ENCODE measurements at regions not wholly inside any gene's neighbourhood (a gene's known extent, or its start where the extent isn't known, plus 50 kb on each side); places are given as distances from the start of the nearest gene placed in this dataset.

DNA sequence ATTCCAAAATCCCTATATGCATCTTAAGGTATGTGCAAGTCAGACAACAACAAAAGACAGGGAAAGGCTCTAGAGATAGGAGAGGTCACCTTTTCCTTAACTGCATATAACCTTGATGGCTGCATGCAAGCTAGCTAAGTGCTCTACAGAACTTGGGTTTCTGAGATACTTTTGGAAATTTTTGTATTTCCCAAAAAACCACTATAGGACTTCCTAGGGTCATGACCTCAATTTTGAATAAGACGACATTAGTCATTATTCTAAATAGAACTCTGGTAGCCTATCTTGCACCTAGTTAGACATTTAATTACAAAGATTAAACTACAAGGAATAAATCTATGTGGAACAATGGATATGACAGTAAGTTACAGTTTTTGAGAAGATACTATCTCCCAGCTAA is 309.3 kb downstream of the BCAT1 start:
- TF ChIP-seq CTCF (IDR thresholded peaks at IDR 0.05; ENCODE audit: low read length): no peak
- no peak for TF ChIP-seq EZH2 (IDR thresholded peaks at IDR 0.05; ENCODE audit: borderline replicate concordance, low read length)
